Panc1 (cell line): ENCODE measurements at regions not wholly inside any gene's neighbourhood (a gene's known extent, or its start where the extent isn't known, plus 50 kb on each side); places are given as distances from the start of the nearest gene placed in this dataset.

Source experiments
- ATAC-seq: fragments of 200-7000 bp; cut with Tn5 transposase; 2 replicates; pipeline ENCODE4 v1.9.1; 2020; ENCODE audit warnings: mild to moderate bottlenecking, moderate library complexity
- BruUV-seq: library from RNA; stranded (reverse); fragments of 400-500 nt; replicated peaks from 2 replicates; lab custom pipeline; 2021; lab: Mats Ljungman, UMichigan
- CTCF ChIA-PET: fragments of 300-600 bp; sonication (Branson Sonifier 250); formaldehyde crosslinking; loops from one replicate; lab custom pipeline; 2022; ENCODE audit warnings: antibody characterized with exemption; lab: Charles Lee
- POLR2A ChIA-PET: fragments of 300-600 bp; sonication (Branson Sonifier 250); formaldehyde crosslinking; loops from one replicate; lab custom pipeline; 2022; ENCODE audit warnings: antibody characterized with exemption; lab: Charles Lee
- DNase-seq: peaks from one replicate; pipeline ENCODE4 v3.0.0-alpha.2; 2010; ENCODE audit warnings: low read depth, low spot score
- H3K27ac ChIP-seq: 2 replicates; pipeline ENCODE4 v1.5.1; 2011; ENCODE audit warnings: mild to moderate bottlenecking, low read length, inconsistent platforms
- H3K27me3 ChIP-seq: fragments of 200-500 bp; sonication (Bioruptor generic); 2 replicates; pipeline ENCODE4 v1.6.0; 2014; ENCODE audit warnings: low read length, inconsistent platforms; ENCODE audit not compliant: control insufficient read depth, insufficient read depth
- H3K36me3 ChIP-seq: fragments of 200-500 bp; sonication (Bioruptor generic); 2 replicates; pipeline ENCODE4 v1.5.1; 2014; ENCODE audit warnings: inconsistent platforms, mild to moderate bottlenecking, low read length, moderate library complexity; ENCODE audit not compliant: control insufficient read depth, insufficient read depth
- H3K4me1 ChIP-seq: 2 replicates; pipeline ENCODE4 v1.5.1; 2011; ENCODE audit warnings: inconsistent platforms, mild to moderate bottlenecking, low read length, moderate library complexity; ENCODE audit not compliant: control insufficient read depth, insufficient read depth
- H3K4me3 ChIP-seq, 2 experiments: 2 replicates each; pipeline ENCODE4 v1.5.1; 2011 to 2012; ENCODE audit warnings: low read depth in 2 of 2, low read length in 2 of 2, mild to moderate bottlenecking in 2 of 2, inconsistent platforms in 1 of 2, moderate library complexity in 1 of 2
- H3K9me3 ChIP-seq: fragments of 200-500 bp; sonication (Bioruptor generic); 2 replicates; pipeline ENCODE4 v1.5.1; 2014; ENCODE audit warnings: low read depth, mild to moderate bottlenecking, inconsistent platforms, low read length, moderate library complexity; ENCODE audit not compliant: control insufficient read depth, insufficient read depth
- POLR2AphosphoS5 ChIP-seq: IDR thresholded peaks from 2 replicates; pipeline ENCODE4 v1.6.1; 2012; ENCODE audit warnings: mild to moderate bottlenecking, low read depth, low read length, moderate library complexity
- REST ChIP-seq, 2 experiments: IDR thresholded peaks; 2 replicates each; pipeline ENCODE4 v1.6.1; 2011 to 2012; ENCODE audit warnings: low read depth in 2 of 2, control low read depth in 1 of 2, low read length in 1 of 2, mild to moderate bottlenecking in 1 of 2, moderate library complexity in 1 of 2; ENCODE audit not compliant: insufficient read depth in 1 of 2
- SIN3A ChIP-seq: IDR thresholded peaks from 2 replicates; pipeline ENCODE4 v1.6.1; 2012; ENCODE audit warnings: low read depth, mild to moderate bottlenecking, low read length, moderate library complexity, borderline replicate concordance; ENCODE audit not compliant: insufficient read depth
- TCF7L2 ChIP-seq: IDR thresholded peaks from 2 replicates; pipeline ENCODE4 v1.6.1; 2011; ENCODE audit warnings: mild to moderate bottlenecking, low read depth, low read length, inconsistent platforms
- in situ Hi-C: cut with HindIII; loops from 2 replicates; pipeline ENCODE4 v1.10.0; 2016; ENCODE audit warnings: low sequenced_read_pairs, low pct_unique_long_range_greater_than_20kb
- intact Hi-C: fragments of 100-400 bp; cut with micrococcal nuclease; formaldehyde crosslinking; loops from one replicate; pipeline ENCODE4 v1.10.0; 2022; ENCODE audit not compliant: unreplicated experiment
- TF ChIP-seq, protein P1 (sequence below): fragments of 450-650 bp; IDR thresholded peaks from 2 replicates; pipeline ENCODE4 v1.5.1; 2017; ENCODE audit warnings: mild to moderate bottlenecking

GRCh38 chr5:10118150-10118549 is 131.5 kb downstream of the ATPSCKMT start:
- BruUV-seq = no TSS peak
- Histone ChIP-seq H3K27ac (no peak overlapping the region), H3K27me3 (no peaks in the 10 kb centered on the region), H3K9me3 (no peaks in the 10 kb centered on the region), H3K4me3 (no peak overlapping the region), H3K4me1 (no peaks in the 10 kb centered on the region), H3K36me3 (no peaks in the 10 kb centered on the region)
- intact Hi-C loops = no loop called here
- TF ChIP-seq, protein P1, sequence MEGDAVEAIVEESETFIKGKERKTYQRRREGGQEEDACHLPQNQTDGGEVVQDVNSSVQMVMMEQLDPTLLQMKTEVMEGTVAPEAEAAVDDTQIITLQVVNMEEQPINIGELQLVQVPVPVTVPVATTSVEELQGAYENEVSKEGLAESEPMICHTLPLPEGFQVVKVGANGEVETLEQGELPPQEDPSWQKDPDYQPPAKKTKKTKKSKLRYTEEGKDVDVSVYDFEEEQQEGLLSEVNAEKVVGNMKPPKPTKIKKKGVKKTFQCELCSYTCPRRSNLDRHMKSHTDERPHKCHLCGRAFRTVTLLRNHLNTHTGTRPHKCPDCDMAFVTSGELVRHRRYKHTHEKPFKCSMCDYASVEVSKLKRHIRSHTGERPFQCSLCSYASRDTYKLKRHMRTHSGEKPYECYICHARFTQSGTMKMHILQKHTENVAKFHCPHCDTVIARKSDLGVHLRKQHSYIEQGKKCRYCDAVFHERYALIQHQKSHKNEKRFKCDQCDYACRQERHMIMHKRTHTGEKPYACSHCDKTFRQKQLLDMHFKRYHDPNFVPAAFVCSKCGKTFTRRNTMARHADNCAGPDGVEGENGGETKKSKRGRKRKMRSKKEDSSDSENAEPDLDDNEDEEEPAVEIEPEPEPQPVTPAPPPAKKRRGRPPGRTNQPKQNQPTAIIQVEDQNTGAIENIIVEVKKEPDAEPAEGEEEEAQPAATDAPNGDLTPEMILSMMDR = no peak
- ATAC-seq = no peak
- no peak for DNase-seq
- in situ Hi-C loops = no loop called here
- CTCF ChIA-PET = no interaction called here
- POLR2A ChIA-PET = no interaction called here

GRCh38 chr5:10116594-10116993 is 133.1 kb downstream of the ATPSCKMT start:
- no peak overlapping the region for H3K27ac ChIP-seq
- no peaks in the 10 kb centered on the region for H3K27me3 ChIP-seq
- TF ChIP-seq SIN3A (no peak), TCF7L2 (no peak), POLR2AphosphoS5 (no peak), REST (IDR thresholded peaks at IDR 0.05; ENCODE audit: insufficient read depth in 1 of 2, low read depth in 2 of 2, low read length in 1 of 2) (no peak)
- TF ChIP-seq, protein P1 = no peak
- H3K4me3 ChIP-seq = no peak overlapping the region
- in situ Hi-C loops = no loop called here
- intact Hi-C loops = no loop called here
- no TSS peak for BruUV-seq
- ChIA-PET POLR2A (no interaction called here), CTCF (no interaction called here)
- H3K9me3 ChIP-seq = no peaks in the 10 kb centered on the region
- ATAC-seq (no peak), DNase-seq (no peak)
- no peaks in the 10 kb centered on the region for H3K4me1 ChIP-seq
- H3K36me3 ChIP-seq = no peaks in the 10 kb centered on the region

- intact Hi-C loops (no loop called here), in situ Hi-C loops (no loop called here)
- no peaks in the 10 kb centered on the region for H3K9me3 ChIP-seq
- CTCF ChIA-PET = no interaction called here
- H3K4me3 ChIP-seq = no peak overlapping the region
- H3K27ac ChIP-seq = no peak overlapping the region
- H3K27me3 ChIP-seq = no peaks in the 10 kb centered on the region
- no peaks in the 10 kb centered on the region for H3K36me3 ChIP-seq
- BruUV-seq = no TSS peak
- DNase-seq (no peak), ATAC-seq (no peak)
- no peaks in the 10 kb centered on the region for H3K4me1 ChIP-seq
- POLR2A ChIA-PET = no interaction called here
- TF ChIP-seq SIN3A (no peak), REST (IDR thresholded peaks at IDR 0.05; ENCODE audit: insufficient read depth in 1 of 2, low read depth in 2 of 2, low read length in 1 of 2) (no peak), TCF7L2 (no peak), POLR2AphosphoS5 (no peak)
- TF ChIP-seq, protein P1 = no peak
These were observed 134.0 kb downstream of the ATPSCKMT start for GRCh38 chr5:10115669-10116068.
